UCSD-AML1 (cell line): ENCODE measurements at regions not wholly inside any gene's neighbourhood (a gene's known extent, or its start where the extent isn't known, plus 50 kb on each side); places are given as distances from the start of the nearest gene placed in this dataset.

Experiments used
- DNase-seq: peaks from one replicate; lab custom pipeline; 2025; ENCODE audit not compliant: unreplicated experiment; lab: John Stamatoyannopoulos, UW

DNA sequence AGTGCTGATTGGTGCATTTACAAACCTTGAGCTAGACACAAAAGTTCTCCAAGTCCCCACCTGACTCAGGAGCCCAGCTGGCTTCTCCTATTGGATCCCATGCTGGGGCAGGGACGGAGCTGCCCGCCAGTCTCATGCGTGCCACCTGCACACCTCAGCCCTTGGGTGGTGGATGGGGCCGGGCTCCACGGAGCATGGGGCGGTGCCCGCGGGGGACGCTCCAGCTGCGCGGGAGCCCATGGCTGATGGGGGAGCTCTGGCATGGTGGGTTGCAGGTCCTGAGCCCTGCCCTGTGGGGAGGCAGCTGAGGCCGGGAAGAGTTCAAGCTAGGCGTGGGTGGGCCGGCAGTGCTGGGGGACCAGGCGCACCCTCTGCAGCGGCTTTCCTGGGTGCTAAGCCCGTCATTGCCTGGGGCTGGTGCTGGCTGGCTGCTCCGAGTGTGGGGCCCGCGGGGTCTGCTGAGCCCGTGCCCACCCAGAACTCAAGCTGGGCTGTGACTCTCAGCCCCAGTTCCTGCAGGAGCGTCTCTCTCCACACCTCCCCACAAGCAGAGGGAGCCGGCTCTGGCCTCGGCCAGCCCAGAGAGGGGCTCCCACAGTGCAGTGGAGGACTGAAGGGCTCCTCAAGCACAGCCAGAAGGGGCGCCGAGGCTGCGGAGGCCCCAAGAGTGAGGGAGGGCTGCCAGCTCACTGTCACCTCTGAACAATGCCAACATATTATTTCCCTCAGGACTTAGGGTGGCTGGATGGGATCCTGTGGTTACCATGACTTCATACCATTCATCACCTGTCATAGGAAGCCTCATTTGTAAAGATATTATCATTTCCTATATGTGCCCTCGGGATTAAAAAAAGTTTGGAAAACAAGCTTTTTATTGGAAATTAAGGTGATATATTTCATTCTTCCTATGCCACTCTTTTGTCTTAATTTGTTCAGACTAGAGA lies 688.7 kb downstream of the ETS1 start:
- DNase-seq, result no peak

DNA sequence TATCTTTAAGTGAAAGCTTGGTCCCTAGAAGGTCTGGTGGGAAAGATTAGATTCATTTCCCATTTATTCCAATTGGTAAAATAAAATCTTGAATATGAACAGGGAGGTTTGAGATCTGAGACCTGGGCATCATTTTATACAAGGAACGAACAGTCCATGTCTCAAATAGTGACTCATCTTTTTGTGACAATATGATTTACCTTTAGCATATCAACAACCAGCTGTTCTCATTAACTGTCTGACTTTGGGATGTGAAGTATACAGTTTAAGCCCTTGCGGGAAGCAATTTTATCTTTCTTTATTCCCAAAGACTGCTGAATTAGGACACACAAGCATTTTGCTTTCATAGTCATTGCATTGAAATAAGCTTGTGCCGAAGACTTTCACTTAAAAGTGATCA lies 691.6 kb downstream of the ETS1 start:
- no peak for DNase-seq

DNA sequence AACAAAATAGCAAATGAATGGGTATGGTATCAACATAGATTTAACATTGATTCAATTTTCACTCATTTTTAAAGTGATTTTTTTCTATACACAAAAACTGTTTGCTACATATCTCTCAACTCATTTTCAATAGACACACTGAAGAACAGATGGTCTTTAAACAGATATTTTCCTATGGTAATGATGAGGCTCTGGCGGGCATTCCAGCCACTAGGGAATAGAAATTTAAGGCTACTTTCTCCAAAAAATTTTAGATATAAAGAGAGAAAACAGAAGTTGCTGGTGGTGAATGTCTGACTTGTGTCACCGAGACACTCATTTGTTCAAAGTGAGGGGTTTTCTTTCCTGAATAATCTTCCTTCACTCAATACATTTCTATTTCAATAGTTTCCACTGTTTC lies 693.0 kb downstream of the ETS1 start:
- no peak for DNase-seq

DNA sequence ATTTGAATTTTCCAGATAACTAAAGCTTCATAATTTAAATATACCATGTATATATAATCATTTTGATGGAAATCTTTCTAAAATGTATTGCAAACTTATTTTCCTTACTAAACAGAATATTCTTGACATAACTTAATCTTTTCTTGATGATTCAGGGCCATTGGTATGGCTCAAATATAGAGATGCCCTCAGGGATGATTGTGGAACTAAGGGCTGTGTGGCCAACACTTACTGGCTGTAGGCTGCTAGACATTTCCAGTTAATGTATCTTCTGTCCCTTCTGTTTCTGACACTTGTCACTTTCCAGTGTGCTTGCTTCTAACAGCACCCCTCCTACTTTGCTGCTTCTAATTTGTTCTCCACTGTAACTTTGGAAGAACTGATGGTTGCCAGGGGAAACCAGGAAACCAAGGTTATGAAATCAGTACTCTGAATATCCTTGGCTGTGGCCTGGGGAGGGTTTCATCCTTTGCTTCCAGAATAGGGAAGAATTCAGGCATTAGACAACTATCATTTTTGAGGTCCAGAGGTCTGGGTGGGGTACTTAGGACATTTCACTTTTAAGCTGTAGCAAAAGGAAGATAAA lies 697.2 kb downstream of the ETS1 start:
- no peak for DNase-seq

DNA sequence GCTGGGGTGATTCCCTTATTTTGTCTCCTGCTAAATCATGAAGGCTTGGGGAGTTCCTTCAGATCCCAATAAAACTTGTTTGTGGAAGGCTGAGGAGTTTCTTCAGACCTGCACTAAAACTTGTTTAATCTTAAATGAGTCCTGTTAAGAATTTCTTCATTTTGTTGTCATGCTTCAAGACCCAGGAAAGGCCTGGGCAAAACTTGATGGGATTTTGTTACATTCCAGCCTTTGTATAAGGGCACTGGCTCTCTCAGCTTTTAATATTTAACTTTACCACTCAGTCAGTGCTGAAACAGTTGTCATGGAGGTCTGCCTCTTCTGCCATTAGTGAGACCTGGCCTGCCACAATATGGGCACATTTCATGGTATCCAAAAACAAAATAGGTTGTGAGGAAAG lies 699.0 kb downstream of the ETS1 start:
- DNase-seq, result no peak

DNA sequence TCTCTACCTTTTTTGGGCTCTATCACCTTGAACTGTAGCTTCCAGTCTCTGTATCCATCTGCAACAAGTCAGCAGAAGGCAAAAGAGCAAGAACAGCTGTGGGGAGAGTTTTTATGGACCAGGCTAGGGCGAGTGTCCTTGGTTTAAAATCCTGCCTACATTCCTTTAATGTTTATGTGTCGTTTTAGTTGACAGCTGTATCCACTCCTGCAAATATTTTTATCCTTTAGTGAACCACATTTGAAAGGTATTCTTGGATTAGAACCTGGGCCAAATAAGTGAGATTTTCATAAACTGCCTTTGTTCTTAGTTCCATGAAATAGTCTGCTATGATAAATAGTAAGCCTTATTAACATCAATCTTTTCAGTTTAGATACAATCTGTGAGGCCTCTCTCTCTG lies 712.2 kb downstream of the ETS1 start:
- DNase-seq, result no peak

DNA sequence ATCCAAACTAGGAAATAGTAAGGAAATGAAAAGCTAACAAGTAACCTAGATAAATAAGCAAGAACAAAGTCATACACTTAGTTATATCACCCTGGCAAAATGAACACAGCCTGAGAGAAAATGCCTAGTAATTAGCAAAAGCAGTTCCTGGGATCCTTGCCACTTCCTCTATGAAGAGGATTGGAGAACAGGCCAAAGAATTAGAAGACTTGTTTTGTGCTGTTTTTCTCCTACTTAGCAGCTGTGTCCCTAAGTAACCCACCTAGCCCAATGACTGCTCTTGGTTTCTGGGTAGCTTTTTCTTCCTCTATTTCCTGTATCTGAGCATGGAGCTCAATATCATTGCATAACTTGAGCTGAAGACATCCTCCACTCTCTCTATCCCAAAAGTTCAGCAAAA lies 713.9 kb downstream of the ETS1 start:
- DNase-seq, result no peak

DNA sequence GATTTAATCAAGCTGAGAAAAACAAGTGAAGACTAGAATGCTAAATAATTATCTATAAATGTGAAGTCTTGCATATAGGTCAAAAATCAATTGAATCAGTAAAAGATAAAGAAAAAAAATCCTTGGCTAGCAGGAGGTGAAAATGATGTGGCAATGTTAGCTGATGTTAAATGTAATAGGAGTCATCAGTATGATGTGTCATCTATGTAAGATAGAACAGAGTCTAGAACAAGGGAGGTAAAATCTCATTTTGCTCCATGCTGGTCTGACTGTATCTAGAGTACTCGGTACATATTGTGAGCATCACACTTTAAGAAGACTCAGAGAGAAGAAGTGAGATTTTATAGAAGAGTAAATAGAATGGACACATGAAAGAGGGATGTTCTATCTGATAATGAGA lies 721.2 kb downstream of the ETS1 start:
- no peak for DNase-seq

DNA sequence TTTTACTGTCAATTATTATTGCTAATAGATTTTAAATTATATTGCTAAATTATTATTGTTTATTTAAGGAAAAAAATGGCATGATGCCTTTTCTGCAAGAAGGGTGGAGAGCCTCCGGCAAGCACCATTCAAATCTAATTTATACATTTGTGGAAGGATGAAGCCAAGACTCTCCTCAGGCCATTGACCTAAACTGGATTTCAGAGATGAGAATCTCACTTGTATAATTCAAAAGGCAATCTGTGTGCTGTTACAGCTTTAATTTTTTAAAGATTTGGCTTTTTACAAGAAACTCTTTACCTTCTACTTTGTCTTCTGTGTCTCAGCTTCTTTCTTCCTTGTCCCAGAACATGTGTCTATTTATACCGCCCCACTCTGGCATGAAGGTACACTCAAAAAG lies 722.5 kb downstream of the ETS1 start:
- no peak for DNase-seq

DNA sequence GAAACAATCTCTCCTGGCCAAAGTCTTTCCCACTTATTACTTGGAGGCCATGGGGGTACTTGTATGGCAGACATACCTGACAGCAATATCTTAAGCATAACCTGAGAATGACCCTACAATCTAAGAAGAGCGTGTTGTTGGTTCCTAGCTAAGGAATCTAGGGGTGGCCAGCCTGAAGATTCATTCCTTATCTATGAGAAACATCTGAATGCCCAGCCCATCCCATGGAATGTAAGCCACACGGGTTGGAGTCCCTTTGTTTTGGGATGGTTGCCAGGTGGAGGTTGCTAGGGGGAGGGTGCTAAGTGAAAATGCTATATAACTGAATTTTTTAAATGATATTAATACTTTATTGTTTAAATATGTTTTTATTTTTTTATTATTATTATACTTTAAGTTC lies 725.0 kb downstream of the ETS1 start:
- no peak for DNase-seq

DNA sequence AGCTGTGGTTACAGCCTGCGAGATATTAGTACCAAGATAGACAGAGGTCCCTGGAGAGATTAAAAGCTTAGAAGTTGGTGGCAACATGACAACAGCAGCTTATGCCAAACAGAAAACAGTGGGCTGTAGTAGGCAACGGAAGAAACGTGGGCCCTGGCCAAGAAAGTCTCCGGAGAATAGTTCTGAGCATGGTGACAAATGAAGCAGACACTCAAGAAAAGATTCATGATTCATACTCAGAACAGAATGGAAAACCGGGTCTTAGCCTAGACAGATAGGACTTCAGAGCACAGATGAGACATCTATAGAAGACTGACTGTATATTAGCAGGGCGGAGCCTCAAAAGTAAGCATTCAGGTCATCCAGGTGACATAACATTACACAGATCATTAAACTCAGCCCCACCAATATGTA lies 727.4 kb downstream of the ETS1 start:
- no peak for DNase-seq

DNA sequence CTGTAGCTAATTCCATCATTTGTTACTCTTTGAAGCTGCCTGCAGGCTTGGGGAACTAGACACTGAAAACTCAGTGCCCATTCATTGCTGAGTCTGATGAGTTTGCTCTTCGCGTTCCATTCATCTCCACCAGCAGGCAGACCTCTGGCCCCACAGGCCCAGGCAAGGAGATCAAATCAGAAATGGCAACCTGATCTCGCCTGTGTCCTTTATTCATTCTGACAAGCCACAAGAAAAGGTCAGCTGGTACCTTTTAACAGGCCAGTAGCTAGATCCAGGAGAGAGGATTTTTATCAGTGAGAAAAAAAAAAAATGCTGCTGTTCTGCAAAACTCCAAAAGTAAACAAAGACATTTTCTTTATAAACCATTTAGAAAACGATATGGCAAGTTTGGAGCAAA lies 742.5 kb downstream of the ETS1 start:
- DNase-seq, result no peak

DNA sequence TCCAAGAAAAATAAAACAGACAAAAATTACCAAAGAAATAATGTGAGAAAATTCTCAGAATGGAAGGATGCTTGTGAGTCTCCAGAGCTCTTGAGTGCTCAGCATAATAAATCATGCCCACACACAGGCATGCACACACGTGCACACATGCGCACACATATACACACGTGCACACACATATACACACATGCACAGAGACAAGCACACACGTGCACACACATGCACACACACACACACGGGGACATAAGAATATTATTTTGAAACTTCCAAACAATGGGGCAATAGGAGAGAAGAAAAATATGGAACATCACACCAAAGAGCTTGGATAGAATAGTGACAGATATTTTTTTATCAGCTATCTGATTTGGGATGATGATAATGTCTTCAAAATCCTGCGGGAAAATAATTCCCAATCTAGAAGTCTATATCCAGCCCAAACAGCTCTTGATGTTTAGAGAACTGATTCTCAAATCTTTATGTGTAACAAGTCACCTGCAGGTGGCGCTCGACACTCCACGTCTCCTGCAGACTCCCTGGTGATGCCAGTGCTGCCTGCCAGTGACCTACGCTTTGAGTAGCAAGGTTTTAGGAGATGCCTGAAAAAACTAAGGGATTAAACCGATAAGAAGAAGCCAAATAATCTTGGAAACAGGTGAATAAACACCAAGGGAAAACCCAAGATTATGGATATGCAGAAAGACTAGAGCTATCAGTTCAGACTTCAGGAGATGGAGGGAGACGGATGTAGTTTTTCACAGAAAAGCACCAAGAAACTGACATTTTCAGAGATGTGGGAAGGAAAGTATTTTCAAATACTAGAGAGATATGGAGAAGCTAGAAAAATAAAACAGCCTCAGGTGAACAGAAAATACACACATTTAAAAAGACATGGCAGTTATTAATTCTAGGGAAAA lies 743.6 kb downstream of the ETS1 start:
- peak; percentile 36 for DNase-seq

DNA sequence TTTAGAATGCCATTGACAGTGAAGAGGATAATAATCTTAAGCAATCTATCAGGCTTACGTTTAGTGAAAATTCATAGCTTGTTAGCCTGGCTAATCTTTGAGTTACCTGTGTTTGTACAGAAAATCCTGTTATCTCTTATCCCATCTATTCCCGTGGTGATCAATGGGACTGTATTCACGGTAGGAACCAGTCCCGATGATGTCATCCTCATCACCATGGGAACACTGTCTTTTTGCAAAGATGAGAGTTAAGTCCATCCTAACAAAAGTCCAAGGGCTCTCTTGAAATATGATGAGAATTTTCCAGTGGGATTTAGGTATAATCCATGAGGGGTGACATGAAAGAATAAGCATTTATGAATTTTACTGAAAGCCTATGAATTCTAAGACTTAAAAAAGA lies 762.2 kb downstream of the ETS1 start:
- DNase-seq, result no peak

DNA sequence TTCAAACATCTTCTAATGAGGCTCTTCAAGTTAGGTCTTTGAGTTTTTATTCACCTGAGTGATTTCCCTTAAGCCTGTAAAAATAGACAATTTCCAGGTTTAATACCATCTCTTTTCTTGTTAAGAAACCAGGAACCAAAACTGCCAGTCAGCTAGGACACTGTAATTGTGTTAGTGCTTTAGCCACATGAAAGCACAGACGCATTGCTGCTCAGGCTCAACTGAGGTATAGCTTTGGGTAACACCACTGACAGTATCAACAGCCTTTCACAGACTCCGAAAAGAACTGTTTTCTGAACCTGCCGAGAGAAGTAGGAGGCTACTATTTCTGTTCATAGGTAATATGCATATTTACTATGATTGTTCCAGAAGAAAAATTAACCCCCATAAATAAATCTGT lies 768.7 kb downstream of the ETS1 start:
- no peak for DNase-seq

DNA sequence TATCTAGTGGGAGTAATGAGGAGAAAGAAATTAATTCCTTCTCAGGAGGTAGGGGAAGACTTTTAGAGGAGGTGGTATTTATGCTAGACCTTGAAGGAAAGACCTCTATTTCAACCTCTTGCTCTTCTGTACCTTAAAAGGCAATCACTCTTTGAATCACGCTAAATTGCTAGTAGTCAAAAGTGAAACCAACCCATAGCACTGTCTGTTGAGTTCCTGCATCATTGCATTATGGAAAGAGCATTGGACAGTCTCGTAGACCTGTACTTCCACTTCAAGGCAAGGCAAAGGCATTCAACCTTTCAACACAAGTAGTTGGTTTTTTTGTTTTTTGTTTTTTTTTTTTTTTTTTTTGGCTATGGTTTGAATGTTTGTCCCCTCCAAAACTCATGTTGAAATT lies 770.4 kb downstream of the ETS1 start:
- no peak for DNase-seq

DNA sequence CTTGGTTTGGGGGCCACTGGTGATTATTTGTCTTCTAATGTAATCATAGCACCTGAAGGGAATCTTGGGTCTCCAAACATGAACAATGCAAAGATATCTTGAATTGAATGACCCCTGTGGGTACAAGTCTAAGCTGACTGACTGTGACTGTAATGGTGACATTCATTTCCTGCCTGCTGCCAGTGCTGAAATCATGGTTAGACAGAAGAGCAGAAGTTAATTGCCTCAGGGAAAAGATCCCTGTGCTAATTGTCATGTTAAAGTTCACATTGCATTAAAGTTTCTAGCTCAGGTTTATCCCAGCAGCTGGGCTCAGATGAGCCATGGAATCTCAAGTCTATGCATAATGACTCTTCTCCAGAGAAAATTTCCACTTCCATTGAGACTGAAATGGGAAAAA lies 772.0 kb downstream of the ETS1 start:
- no peak for DNase-seq

DNA sequence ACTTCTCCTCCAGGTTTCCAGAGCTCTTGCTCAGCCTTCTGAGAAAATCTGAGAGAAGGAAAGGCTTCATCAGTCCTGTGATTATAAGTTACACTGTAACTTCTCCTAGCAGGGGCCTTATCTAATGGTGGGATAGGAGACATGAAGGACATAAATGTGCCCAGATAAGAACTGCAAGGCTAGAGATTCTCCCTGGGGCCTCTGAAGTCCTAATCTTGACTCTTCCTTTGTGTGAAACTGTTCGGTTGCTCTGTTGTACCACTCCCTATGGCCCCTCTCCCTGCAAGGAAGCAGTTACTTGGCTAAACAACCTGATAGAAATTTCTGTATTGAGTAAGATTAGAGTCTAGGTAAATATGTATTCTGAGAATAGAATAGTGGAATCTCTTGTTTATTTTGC lies 780.9 kb downstream of the ETS1 start:
- DNase-seq, result no peak

DNA sequence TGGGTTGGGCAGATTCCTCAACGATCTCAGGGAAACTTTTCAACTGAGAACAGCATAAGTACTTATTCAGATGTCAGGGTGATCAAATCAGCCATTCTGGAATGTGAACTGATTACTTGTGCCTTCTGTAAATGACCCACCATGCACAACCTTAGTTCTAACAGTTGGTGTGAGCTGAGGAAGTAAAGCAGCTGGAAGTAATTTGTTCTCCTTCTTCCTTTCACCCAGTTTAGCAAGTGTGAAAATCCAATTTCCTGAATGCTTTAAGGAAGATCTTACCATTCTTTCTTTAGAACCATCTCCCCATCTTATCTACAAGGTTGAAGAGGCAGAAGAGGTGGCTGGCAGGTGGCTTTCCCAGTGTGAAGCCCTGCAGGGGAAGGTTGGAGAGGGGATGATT lies 781.6 kb downstream of the ETS1 start:
- no peak for DNase-seq

DNA sequence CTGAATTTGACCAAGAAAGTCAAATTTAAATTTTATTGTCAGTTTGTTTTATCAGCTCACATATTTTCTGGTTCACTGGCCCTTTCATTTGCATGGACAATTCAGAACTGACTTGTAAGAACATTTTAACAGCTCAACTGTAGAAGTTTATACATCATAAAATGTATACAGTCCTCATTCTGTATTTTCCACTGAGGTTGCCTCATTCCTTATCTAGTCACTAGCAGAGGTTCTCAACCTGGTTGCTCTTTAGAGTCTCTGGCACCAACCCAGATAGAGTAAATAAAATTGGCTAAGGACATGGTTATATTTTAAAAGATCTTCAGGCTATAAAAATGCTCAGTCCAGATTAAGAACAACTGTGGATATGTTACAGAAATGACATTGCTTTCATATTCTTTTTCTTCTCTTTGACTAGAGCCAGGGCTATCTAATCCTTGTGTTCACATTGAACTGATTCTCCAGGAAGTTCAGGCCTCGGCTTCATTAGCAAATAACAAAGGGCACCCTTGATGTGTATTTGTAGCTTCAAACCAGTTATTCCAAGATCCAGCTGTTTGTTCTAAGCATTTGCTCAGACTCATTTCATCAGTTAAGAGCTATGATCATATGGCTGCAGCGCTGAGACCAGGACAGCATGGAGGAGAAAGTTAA lies 782.5 kb downstream of the ETS1 start:
- DNase-seq, result no peak

DNA sequence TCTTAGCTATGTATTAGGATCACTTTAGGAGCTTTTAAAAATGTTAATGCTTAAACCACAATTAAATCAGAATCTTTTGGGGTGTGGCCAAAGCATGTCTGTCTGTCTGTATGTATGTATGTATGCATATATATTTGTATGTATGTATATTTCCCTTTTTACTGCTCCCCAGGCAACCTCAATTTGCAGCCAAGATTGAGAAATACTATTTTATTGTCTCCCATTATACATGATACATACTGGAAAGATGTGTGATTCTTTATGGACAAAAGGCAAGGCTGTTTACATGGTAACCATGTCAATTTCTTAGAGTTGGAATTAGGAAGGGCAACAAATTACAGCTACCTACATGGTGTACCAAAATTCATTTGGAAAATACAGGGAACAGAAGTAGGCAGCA lies 783.6 kb downstream of the ETS1 start:
- DNase-seq, result no peak
